ENCODE measurements at regions not wholly inside any gene's neighbourhood (a gene's known extent, or its start where the extent isn't known, plus 50 kb on each side); places are given as distances from the start of the nearest gene placed in this dataset.

GRCh38 chr2:217530392-217531090, 472.3 kb downstream of the TNS1 start (continued):
- TF ChIP-seq MEF2A (IDR thresholded peaks at IDR 0.05; ENCODE audit: borderline replicate concordance, low read depth) (no peak), FOXM1 (IDR thresholded peaks at IDR 0.05; ENCODE audit: low read depth) (no peak), SMC3 (IDR thresholded peaks at IDR 0.05; ENCODE audit: low read depth, low read length) (no peak), NFIC (IDR thresholded peaks at IDR 0.05; ENCODE audit: borderline replicate concordance) (no peak), TCF12 (IDR thresholded peaks at IDR 0.05) (no peak), REST (IDR thresholded peaks at IDR 0.05; ENCODE audit: low read depth, low read length) (no peak), USF1 (IDR thresholded peaks at IDR 0.05; ENCODE audit: borderline replicate concordance, low read depth) (no peak), NRF1 (IDR thresholded peaks at IDR 0.05; ENCODE audit: low read depth, low read length) (no peak), TEAD4 (IDR thresholded peaks at IDR 0.05; ENCODE audit: borderline replicate concordance, insufficient read depth) (no peak), RXRA (IDR thresholded peaks at IDR 0.05; ENCODE audit: borderline replicate concordance, low read depth) (no peak), ELF1 (IDR thresholded peaks at IDR 0.05) (no peak)

- H2AFZ ChIP-seq (ENCODE audit: low read depth), result no peak overlapping the region
- 37% methylated on average over 2 of the region's 2 CpGs for WGBS (ENCODE audit: low lambda C conversion rate)
- H3K79me2 ChIP-seq (ENCODE audit: insufficient read depth), result no peaks in the 10 kb centered on the region
- TF ChIP-seq TEAD4 (IDR thresholded peaks at IDR 0.05; ENCODE audit: borderline replicate concordance, insufficient read depth) (no peak), FOXJ3 (CRISPR knock-in tag; IDR thresholded peaks at IDR 0.05) (no peak), MXI1 (IDR thresholded peaks at IDR 0.05; ENCODE audit: low read depth, low read length) (no peak), CTCF (IDR thresholded peaks at IDR 0.05) (no peak), NRF1 (IDR thresholded peaks at IDR 0.05; ENCODE audit: low read depth, low read length) (no peak), RXRA (IDR thresholded peaks at IDR 0.05; ENCODE audit: borderline replicate concordance, low read depth) (no peak), GATA2 (CRISPR knock-in tag; IDR thresholded peaks at IDR 0.05) (no peak), POLR2AphosphoS5 (IDR thresholded peaks at IDR 0.05; ENCODE audit: low read depth, low read length) (no peak)
- CTCF ChIA-PET, result interaction anchor here (1.3 kb wide), 1 partner anchor 184 kb away, joined by 4 read pairs; no protein-coding TSS in a partner anchor
- no peaks in the 10 kb centered on the region for H3K4me1 ChIP-seq (ENCODE audit: control insufficient read depth in 1 of 2, insufficient read depth in 2 of 2, low read depth in 1 of 2, low read length in 1 of 2)
- H3K27ac ChIP-seq (ENCODE audit: low read depth in 2 of 2, low read length in 1 of 2), result no peak overlapping the region
- POLR2A ChIA-PET, result no interaction called here
- H3K4me2 ChIP-seq, result no peak overlapping the region
- no peaks in the 10 kb centered on the region for H3K36me3 ChIP-seq (replicated peaks in 1 of 2; ENCODE audit: control insufficient read depth in 1 of 2, insufficient read depth in 2 of 2, low read length in 1 of 2)
- H3K4me3 ChIP-seq (ENCODE audit: low read depth in 2 of 2, low read length in 1 of 2), result no peak overlapping the region
- no peaks in the 10 kb centered on the region for H3K9me2 ChIP-seq
- H3K9ac ChIP-seq, result no peak overlapping the region
- no peak for DNase-seq
- H4K20me1 ChIP-seq (ENCODE audit: insufficient read depth), result no peaks in the 10 kb centered on the region
- no peaks in the 10 kb centered on the region for H3K9me3 ChIP-seq
- no peaks in the 10 kb centered on the region for H3F3A ChIP-seq (replicated peaks; ENCODE audit: insufficient read depth)
- H3K27me3 ChIP-seq (ENCODE audit: insufficient read depth), result peaks cover 7% of the 10 kb centered on the region; the same call in 1 of the 2 replicates
Measured at GRCh38 chr2:217529271-217529670, 473.5 kb downstream of the TNS1 start.
